ENCODE measurements at regions not wholly inside any gene's neighbourhood (a gene's known extent, or its start where the extent isn't known, plus 50 kb on each side); places are given as distances from the start of the nearest gene placed in this dataset.

DNA sequence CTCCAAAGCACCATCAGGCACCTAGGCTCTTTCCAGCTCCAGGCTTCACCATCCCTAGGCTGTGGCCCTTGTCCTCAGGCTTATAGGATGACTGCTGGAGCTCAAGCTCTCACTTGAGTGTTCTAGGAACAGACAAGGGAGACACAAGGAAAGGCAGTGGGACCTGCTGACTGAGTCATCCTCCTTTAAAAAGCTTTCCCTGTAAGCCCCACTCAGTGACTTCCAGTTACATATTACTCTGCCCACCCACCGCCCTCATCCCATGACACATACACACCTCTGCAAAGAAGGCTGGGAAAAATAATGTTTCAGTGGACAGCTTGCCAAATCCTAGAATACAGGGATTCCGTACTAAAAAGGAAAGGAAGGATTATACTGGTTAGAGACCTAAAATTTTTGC lies 154.2 kb upstream of the ZNF366 start:
- ATAC-seq (ENCODE audit: low read depth) (peak; percentile 63; the same call in 1 of the 2 replicates), DNase-seq (peak; percentile 80)
- ChIA-PET POLR2A (ENCODE audit: unreplicated experiment) (no interaction called here), CTCF (interaction anchor here (0.5 kb wide), 1 partner anchor 15 kb away, joined by 3 read pairs; no protein-coding TSS in a partner anchor)
- in situ Hi-C loops (cut with MboI; ENCODE audit: low sequenced_read_pairs) (no loop called here), dilution Hi-C loops (cut with HindIII; ENCODE audit: low sequenced_read_pairs, unreplicated experiment) (no loop called here), intact Hi-C loops (cut with micrococcal nuclease) (no loop called here)
- no peaks in the 10 kb centered on the region for H3K79me1 ChIP-seq (ENCODE audit: low read depth in 1 of 2, low read length in 2 of 2)
- no peak overlapping the region for H3K4me2 ChIP-seq (ENCODE audit: low read depth, low read length)
- no peaks in the 10 kb centered on the region; the same call in 1 of the 2 replicates for H3K9me1 ChIP-seq (ENCODE audit: insufficient read depth, low read length)
- H4K5ac ChIP-seq (ENCODE audit: low read depth, low read length) = no peak overlapping the region
- H2BK15ac ChIP-seq (ENCODE audit: low read depth, low read length) = no peak overlapping the region
- TF ChIP-seq NFE2L2 (IDR thresholded peaks at IDR 0.05; ENCODE audit: low read depth, low read length) (no peak), FOS (IDR thresholded peaks at IDR 0.05; ENCODE audit: low read depth, low read length) (peak; percentile 25; the same call in 1 of the 2 replicates)
- peaks cover 2% of the 10 kb centered on the region; the same call in 1 of the 2 replicates for H3K4me1 ChIP-seq (ENCODE audit: control insufficient read depth, insufficient read depth, low read length)
- no peak overlapping the region for H4K91ac ChIP-seq (ENCODE audit: insufficient read depth, low read depth, low read length)
- no peak overlapping the region for H3K4me3 ChIP-seq (ENCODE audit: insufficient read depth, low read depth, low read length)
- no peak overlapping the region for H3K18ac ChIP-seq (ENCODE audit: low read depth, low read length)
- no peaks in the 10 kb centered on the region for H3K36me3 ChIP-seq (ENCODE audit: control insufficient read depth, insufficient read depth, low read length)
- H2AFZ ChIP-seq (replicated peaks; ENCODE audit: low read length, poor library complexity) = peak overlapping the region; percentile 61
- H3K56ac ChIP-seq (ENCODE audit: extremely low read depth, insufficient read depth, low read length) = no peak overlapping the region
- H4K20me1 ChIP-seq (ENCODE audit: insufficient read depth, low read length) = no peaks in the 10 kb centered on the region
- no peak overlapping the region for H2AK9ac ChIP-seq (replicated peaks; ENCODE audit: low read depth, low read length, poor library complexity)
- H2AK5ac ChIP-seq (ENCODE audit: low read depth, low read length) = no peak overlapping the region
- 67% methylated on average over 1 of the region's 2 CpGs; no CpG with 5 or more reads in 1 of the 2 experiments for WGBS, 2 experiments (ENCODE audit: extremely low coverage in 2 of 2, insufficient read length in 1 of 2)
- no peak overlapping the region for H3K9ac ChIP-seq (ENCODE audit: low read depth, low read length)
- no peak overlapping the region for H3K4ac ChIP-seq (ENCODE audit: low read depth, low read length)
- no peaks in the 10 kb centered on the region for H3K9me3 ChIP-seq (ENCODE audit: control insufficient read depth, insufficient read depth, low read length)
- no peak overlapping the region for H3K27ac ChIP-seq (ENCODE audit: insufficient read depth, low read length)
- H3K23ac ChIP-seq (ENCODE audit: low read depth, low read length) = no peak overlapping the region
- H2BK5ac ChIP-seq (ENCODE audit: low read depth, low read length, poor library complexity, severe bottlenecking) = no peak overlapping the region
- BruUV-seq (replicated peaks) = no TSS peak
- no peak overlapping the region for H3K14ac ChIP-seq (replicated peaks; ENCODE audit: low read depth, low read length)
- no peaks in the 10 kb centered on the region; the same call in 1 of the 2 replicates for H3K27me3 ChIP-seq (ENCODE audit: control insufficient read depth, insufficient read depth, low read length)
- H2BK120ac ChIP-seq (ENCODE audit: low read depth, low read length) = no peak overlapping the region
- H2BK20ac ChIP-seq (ENCODE audit: low read depth, low read length) = no peak overlapping the region
- no peak overlapping the region for H4K8ac ChIP-seq (ENCODE audit: low read depth in 2 of 2, low read length in 2 of 2)
